ENCODE measurements at regions not wholly inside any gene's neighbourhood (a gene's known extent, or its start where the extent isn't known, plus 50 kb on each side); places are given as distances from the start of the nearest gene placed in this dataset.

GRCh38 chr9:28396058-28396457, 822.8 kb upstream of the C9orf72 start:
- no peak overlapping the region for H2BK120ac ChIP-seq (replicated peaks; ENCODE audit: low read depth, low read length)
- H4K8ac ChIP-seq (ENCODE audit: extremely low read depth, insufficient read depth, low read length): no peak overlapping the region
- H2AK5ac ChIP-seq (ENCODE audit: low read depth, low read length): no peak overlapping the region
- H3K27me3 ChIP-seq (replicated peaks in 1 of 4; ENCODE audit: control insufficient read depth in 3 of 4, extremely low read depth in 1 of 4, insufficient read depth in 3 of 4, low read length in 3 of 4): no peaks in the 10 kb centered on the region
- no peak overlapping the region for H4K5ac ChIP-seq (ENCODE audit: insufficient read length, low read depth, low read length)
- FAIRE-seq (no peak), DNase-seq (ENCODE audit: low read depth in 1 of 2, low spot score in 2 of 2) (no peak)
- POLR2A ChIA-PET (ENCODE audit: partially characterized antibody): no interaction called here
- H3K18ac ChIP-seq (ENCODE audit: extremely low read depth, low read length): no peak overlapping the region
- no peak overlapping the region for H2BK15ac ChIP-seq (ENCODE audit: low read length)
- no peaks in the 10 kb centered on the region for H3K23me2 ChIP-seq (ENCODE audit: low read depth, low read length)
- no peak overlapping the region for H2BK20ac ChIP-seq (ENCODE audit: low read length)
- H3K4ac ChIP-seq (replicated peaks; ENCODE audit: insufficient read length, low read depth, low read length): no peak overlapping the region
- H4K20me1 ChIP-seq (replicated peaks in 1 of 2; ENCODE audit: control insufficient read depth in 1 of 2, insufficient read depth in 2 of 2, low read length in 2 of 2): no peaks in the 10 kb centered on the region
- H3K4me3 ChIP-seq (ENCODE audit: extremely low read depth in 1 of 4, insufficient read depth in 2 of 4, low read depth in 3 of 4, low read length in 4 of 4): no peak overlapping the region
- CTCF ChIA-PET (ENCODE audit: partially characterized antibody): interaction anchor here (0.6 kb wide), 1 partner anchor 594 kb away, joined by 3 read pairs; no protein-coding TSS in a partner anchor
- no peaks in the 10 kb centered on the region for H3K79me2 ChIP-seq (ENCODE audit: control insufficient read depth in 1 of 2, insufficient read depth in 2 of 2, low read length in 2 of 2)
- no peak overlapping the region for H2BK12ac ChIP-seq (ENCODE audit: low read depth, low read length)
- H3K27ac ChIP-seq (ENCODE audit: low read depth, low read length): no peak overlapping the region
- no peaks in the 10 kb centered on the region for H3K36me3 ChIP-seq (ENCODE audit: control insufficient read depth in 2 of 4, insufficient read depth in 4 of 4, low read length in 3 of 4)
- H2AFZ ChIP-seq (ENCODE audit: low read length): no peak overlapping the region
- H2BK5ac ChIP-seq (ENCODE audit: low read depth, low read length): no peak overlapping the region
- H3K4me1 ChIP-seq (replicated peaks in 1 of 4; ENCODE audit: control insufficient read depth in 3 of 4, insufficient read depth in 4 of 4, low read length in 3 of 4): no peaks in the 10 kb centered on the region
- WGBS, 2 experiments (ENCODE audit: extremely low coverage in 1 of 2, insufficient coverage in 1 of 2, insufficient read length in 1 of 2, insufficient replicate concordance in 2 of 2, low coverage in 1 of 2, low lambda C conversion rate in 2 of 2, missing lambda C conversion rate in 1 of 2): 93% methylated on average over 4 of the region's 4 CpGs; no CpG with 5 or more reads in 1 of the 2 experiments
- H3K9ac ChIP-seq (replicated peaks in 1 of 4; ENCODE audit: extremely low read depth in 1 of 4, low read depth in 3 of 4, low read length in 3 of 4): no peak overlapping the region
- no peak overlapping the region for H3K23ac ChIP-seq (ENCODE audit: insufficient read length)
- no peaks in the 10 kb centered on the region for H3K79me1 ChIP-seq (ENCODE audit: low read depth, low read length)
- H3K56ac ChIP-seq (replicated peaks; ENCODE audit: insufficient read length, low read depth, low read length): no peak overlapping the region
- no peaks in the 10 kb centered on the region for H3K9me3 ChIP-seq (ENCODE audit: insufficient read depth in 2 of 2, low read depth in 1 of 2, low read length in 1 of 2)
- H3K4me2 ChIP-seq (ENCODE audit: insufficient read depth in 1 of 2, low read depth in 2 of 2, low read length in 2 of 2): no peak overlapping the region
- H4K91ac ChIP-seq (replicated peaks; ENCODE audit: insufficient read length, low read length): no peak overlapping the region
- TF ChIP-seq TCF12 (IDR thresholded peaks at IDR 0.05; ENCODE audit: low read depth, low read length) (no peak), RFX5 (IDR thresholded peaks at IDR 0.05; ENCODE audit: borderline replicate concordance, low read depth, low read length) (no peak), CTBP2 (IDR thresholded peaks at IDR 0.05; ENCODE audit: borderline replicate concordance, insufficient read depth, insufficient read length, low read length) (no peak), EP300 (IDR thresholded peaks at IDR 0.05; ENCODE audit: borderline replicate concordance in 1 of 2, low read depth in 2 of 2, low read length in 2 of 2) (no peak), BACH1 (IDR thresholded peaks at IDR 0.05; ENCODE audit: low read length) (no peak), SIRT6 (IDR thresholded peaks at IDR 0.05; ENCODE audit: low read length) (no peak), GABPA (IDR thresholded peaks at IDR 0.05; ENCODE audit: borderline replicate concordance, insufficient read depth, low read length) (no peak), FOSL1 (IDR thresholded peaks at IDR 0.05; ENCODE audit: insufficient read depth, low read depth, low read length) (no peak), HDAC2 (IDR thresholded peaks at IDR 0.05; ENCODE audit: borderline replicate concordance in 1 of 2, low read depth in 2 of 2, low read length in 2 of 2) (no peak), NANOG (IDR thresholded peaks at IDR 0.05; ENCODE audit: insufficient read depth, low read depth, low read length, poor library complexity, severe bottlenecking) (no peak), TBP (IDR thresholded peaks at IDR 0.05; ENCODE audit: low read depth, low read length) (no peak), BCL11A (IDR thresholded peaks at IDR 0.05; ENCODE audit: low read depth in 2 of 2, low read length in 2 of 2) (no peak)
- no peak overlapping the region for H3K14ac ChIP-seq (ENCODE audit: insufficient read length)
